ENCODE measurements at regions not wholly inside any gene's neighbourhood (a gene's known extent, or its start where the extent isn't known, plus 50 kb on each side); places are given as distances from the start of the nearest gene placed in this dataset.

DNA sequence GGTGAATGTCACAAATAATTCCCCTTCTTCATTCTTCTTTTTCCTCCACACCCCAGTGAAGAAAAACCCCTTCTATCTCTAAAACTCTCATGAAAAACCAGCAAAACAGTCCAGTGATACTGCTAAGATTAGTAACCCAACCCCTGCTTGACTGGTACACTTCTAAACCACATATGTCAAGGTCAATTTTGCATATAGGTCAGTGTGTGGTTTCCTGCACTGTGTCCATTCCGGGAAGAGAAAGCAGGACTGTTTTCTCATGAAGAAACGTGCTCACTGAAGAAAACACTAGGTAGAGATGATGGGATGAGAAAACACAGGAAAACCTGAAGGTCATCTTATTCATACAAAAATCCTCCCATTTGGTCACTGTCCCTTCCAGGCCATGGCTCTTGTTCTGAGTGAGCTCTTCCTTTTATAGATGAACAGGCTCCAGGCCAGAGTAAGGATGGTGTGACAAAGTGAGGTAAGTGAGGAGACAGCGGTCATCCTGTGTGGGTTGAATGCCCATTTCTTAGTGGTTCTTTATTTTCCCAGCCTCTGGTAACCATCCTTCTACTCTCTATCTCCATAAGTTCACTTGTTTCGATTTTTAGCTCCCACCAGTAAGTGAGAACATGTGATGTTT, 122.7 kb downstream of the FASLG start:
- TF ChIP-seq RAD21 (IDR thresholded peaks at IDR 0.05; ENCODE audit: low read length) (no peak), GABPA (IDR thresholded peaks at IDR 0.05; ENCODE audit: low read depth) (no peak), POLR2AphosphoS5 (IDR thresholded peaks at IDR 0.05; ENCODE audit: low read depth, low read length) (no peak), CTCF (IDR thresholded peaks at IDR 0.05) (no peak), MXI1 (IDR thresholded peaks at IDR 0.05; ENCODE audit: low read depth, low read length) (no peak), TCF12 (IDR thresholded peaks at IDR 0.05) (peak; percentile 39; the same call in 1 of the 2 replicates), GATA2 (CRISPR knock-in tag; IDR thresholded peaks at IDR 0.05) (no peak), FOXM1 (IDR thresholded peaks at IDR 0.05; ENCODE audit: low read depth) (no peak), NRF1 (IDR thresholded peaks at IDR 0.05; ENCODE audit: low read depth, low read length) (no peak)
- TF ChIP-seq, protein P1, sequence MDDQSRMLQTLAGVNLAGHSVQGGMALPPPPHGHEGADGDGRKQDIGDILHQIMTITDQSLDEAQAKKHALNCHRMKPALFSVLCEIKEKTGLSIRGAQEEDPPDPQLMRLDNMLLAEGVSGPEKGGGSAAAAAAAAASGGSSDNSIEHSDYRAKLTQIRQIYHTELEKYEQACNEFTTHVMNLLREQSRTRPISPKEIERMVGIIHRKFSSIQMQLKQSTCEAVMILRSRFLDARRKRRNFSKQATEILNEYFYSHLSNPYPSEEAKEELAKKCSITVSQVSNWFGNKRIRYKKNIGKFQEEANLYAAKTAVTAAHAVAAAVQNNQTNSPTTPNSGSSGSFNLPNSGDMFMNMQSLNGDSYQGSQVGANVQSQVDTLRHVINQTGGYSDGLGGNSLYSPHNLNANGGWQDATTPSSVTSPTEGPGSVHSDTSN (IDR thresholded peaks at IDR 0.05): peak; percentile 61
- TF ChIP-seq, protein P2, sequence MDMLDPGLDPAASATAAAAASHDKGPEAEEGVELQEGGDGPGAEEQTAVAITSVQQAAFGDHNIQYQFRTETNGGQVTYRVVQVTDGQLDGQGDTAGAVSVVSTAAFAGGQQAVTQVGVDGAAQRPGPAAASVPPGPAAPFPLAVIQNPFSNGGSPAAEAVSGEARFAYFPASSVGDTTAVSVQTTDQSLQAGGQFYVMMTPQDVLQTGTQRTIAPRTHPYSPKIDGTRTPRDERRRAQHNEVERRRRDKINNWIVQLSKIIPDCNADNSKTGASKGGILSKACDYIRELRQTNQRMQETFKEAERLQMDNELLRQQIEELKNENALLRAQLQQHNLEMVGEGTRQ (IDR thresholded peaks at IDR 0.05; ENCODE audit: borderline replicate concordance, low read depth, low read length): no peak

Data from SK-N-SH (cell line).